ENCODE measurements at regions not wholly inside any gene's neighbourhood (a gene's known extent, or its start where the extent isn't known, plus 50 kb on each side); places are given as distances from the start of the nearest gene placed in this dataset.

- no peak for DNase-seq
These were observed 52.6 kb upstream of the STX18 start for GRCh38 chr4:4594285-4594920.

GRCh38 chr4:4593596-4594284, 51.9 kb upstream of the STX18 start:
- DNase-seq, result no peak

- DNase-seq, result no peak
These were observed 50.6 kb upstream of the STX18 start for GRCh38 chr4:4592414-4592813.

All from GDM1 (cell line).